ENCODE measurements at regions not wholly inside any gene's neighbourhood (a gene's known extent, or its start where the extent isn't known, plus 50 kb on each side); places are given as distances from the start of the nearest gene placed in this dataset.

- TF ChIP-seq CTCF (conservative IDR thresholded peaks at IDR 0.05; ENCODE audit: low read depth, low read length) (no peak), EZH2 (IDR thresholded peaks at IDR 0.05; ENCODE audit: low read length, unreplicated experiment) (no peak)
Measured at GRCh38 chr1:58391514-58391913, 155.0 kb downstream of the OMA1 start.

All from PC-3 (cell line).